Keratinocyte (primary cell): ENCODE measurements at regions not wholly inside any gene's neighbourhood (a gene's known extent, or its start where the extent isn't known, plus 50 kb on each side); places are given as distances from the start of the nearest gene placed in this dataset.

Experiments used
- EZH2 ChIP-seq: IDR thresholded peaks from one replicate; pipeline ENCODE4 v1.6.1; 2012; ENCODE audit warnings: inconsistent platforms, mild to moderate bottlenecking, low read length, moderate library complexity
- TF ChIP-seq, protein P1 (sequence below), 3 experiments: IDR thresholded peaks in 1 of 3; conservative IDR thresholded peaks in 1 of 3; optimal IDR thresholded peaks in 1 of 3; 2 replicates in 2 of 3; 3 replicates in 1 of 3; pipeline versions ENCODE3 to v1.5.1; 2011; ENCODE audit warnings: low read length in 3 of 3, mild to moderate bottlenecking in 3 of 3, moderate library complexity in 2 of 3, control low read depth in 1 of 3, inconsistent platforms in 1 of 3; ENCODE audit not compliant: insufficient read depth in 2 of 3; ENCODE audit errors: extremely low read depth in 1 of 3

DNA sequence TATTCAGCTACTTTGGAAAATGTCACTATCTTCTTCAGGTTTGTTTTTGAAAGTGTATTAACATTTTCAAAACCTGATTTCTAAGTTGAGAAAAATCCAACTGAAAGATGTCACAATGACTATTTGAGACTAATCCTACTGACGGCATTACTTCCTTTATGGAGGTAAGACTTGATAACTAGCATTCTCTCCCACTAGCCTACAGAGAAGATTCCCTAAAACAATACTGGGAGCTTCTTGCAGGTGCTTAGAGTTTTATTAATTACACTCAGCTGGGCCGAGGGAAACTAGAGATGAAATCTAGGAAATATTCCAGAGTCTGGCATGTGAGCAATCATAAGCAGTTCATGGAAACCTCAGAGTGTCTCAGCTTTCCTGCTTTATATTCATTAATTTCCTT is 114.0 kb downstream of the LCA5 start:
- TF ChIP-seq, protein P1, sequence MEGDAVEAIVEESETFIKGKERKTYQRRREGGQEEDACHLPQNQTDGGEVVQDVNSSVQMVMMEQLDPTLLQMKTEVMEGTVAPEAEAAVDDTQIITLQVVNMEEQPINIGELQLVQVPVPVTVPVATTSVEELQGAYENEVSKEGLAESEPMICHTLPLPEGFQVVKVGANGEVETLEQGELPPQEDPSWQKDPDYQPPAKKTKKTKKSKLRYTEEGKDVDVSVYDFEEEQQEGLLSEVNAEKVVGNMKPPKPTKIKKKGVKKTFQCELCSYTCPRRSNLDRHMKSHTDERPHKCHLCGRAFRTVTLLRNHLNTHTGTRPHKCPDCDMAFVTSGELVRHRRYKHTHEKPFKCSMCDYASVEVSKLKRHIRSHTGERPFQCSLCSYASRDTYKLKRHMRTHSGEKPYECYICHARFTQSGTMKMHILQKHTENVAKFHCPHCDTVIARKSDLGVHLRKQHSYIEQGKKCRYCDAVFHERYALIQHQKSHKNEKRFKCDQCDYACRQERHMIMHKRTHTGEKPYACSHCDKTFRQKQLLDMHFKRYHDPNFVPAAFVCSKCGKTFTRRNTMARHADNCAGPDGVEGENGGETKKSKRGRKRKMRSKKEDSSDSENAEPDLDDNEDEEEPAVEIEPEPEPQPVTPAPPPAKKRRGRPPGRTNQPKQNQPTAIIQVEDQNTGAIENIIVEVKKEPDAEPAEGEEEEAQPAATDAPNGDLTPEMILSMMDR (optimal IDR thresholded peaks at IDR 0.05 in 1 of 3, IDR thresholded peaks at IDR 0.05 in 1 of 3, conservative IDR thresholded peaks at IDR 0.05 in 1 of 3; ENCODE audit: extremely low read depth in 1 of 3, insufficient read depth in 2 of 3, low read length in 3 of 3), result no peak
- TF ChIP-seq EZH2, result no peak
